HCT116 (cell line): ENCODE measurements at regions not wholly inside any gene's neighbourhood (a gene's known extent, or its start where the extent isn't known, plus 50 kb on each side); places are given as distances from the start of the nearest gene placed in this dataset.

Experiments used
- ATAC-seq: fragments of 200-7000 bp; cut with Tn5 transposase; 2 replicates; pipeline ENCODE4 v1.9.1; 2020; ENCODE audit warnings: mild to moderate bottlenecking, moderate library complexity
- BruUV-seq: library from RNA; stranded (reverse); fragments of 400-500 nt; replicated peaks from 2 replicates; lab custom pipeline; 2021; lab: Mats Ljungman, UMichigan
- CTCF ChIA-PET: fragments of 300-600 bp; sonication (Branson Sonifier 250); formaldehyde crosslinking; loops from one replicate; lab custom pipeline; 2021; ENCODE audit warnings: antibody characterized with exemption; lab: Charles Lee
- POLR2A ChIA-PET: fragments of 300-600, 350-600 bp; sonication (Branson Sonifier 250); formaldehyde crosslinking; loops from one replicate; lab custom pipeline; 2021; ENCODE audit warnings: antibody characterized with exemption; lab: Charles Lee
- RAD21 ChIA-PET, 2 experiments: fragments of 300-600 bp; sonication (Branson Sonifier 250); formaldehyde crosslinking; loops; one replicate each; lab custom pipeline; 2023; ENCODE audit warnings: low total read pairs in 2 of 2; ENCODE audit not compliant: uncharacterized antibody in 2 of 2, unreplicated experiment in 2 of 2, low non-redundant PET in 1 of 2; lab: Charles Lee
- DNase-seq: peaks from one replicate; pipeline ENCODE4 v3.0.0-alpha.2; 2010; ENCODE audit warnings: low read depth, low spot score
- H2AFZ ChIP-seq: fragments of 200-600 bp; shearing (Covaris generic), sonication (generic); 2 replicates; pipeline ENCODE4 v1.6.1; 2017; ENCODE audit warnings: low read depth, mixed run types, mixed read lengths, antibody characterized with exemption, low read length; ENCODE audit not compliant: poor library complexity, severe bottlenecking
- H3K27ac ChIP-seq: 2 replicates; pipeline ENCODE4 v1.5.1; 2012; ENCODE audit warnings: low read depth, low read length
- H3K27me3 ChIP-seq: fragments of 200-600 bp; sonication (generic); 2 replicates; pipeline ENCODE4 v1.6.1; 2016; ENCODE audit warnings: mixed run types, low read length, mixed read lengths; ENCODE audit not compliant: insufficient read depth
- H3K36me3 ChIP-seq, 2 experiments: fragments of 200-500 bp in 1 of 2; fragments of 200-600 bp in 1 of 2; sonication (Bioruptor generic) in 1 of 2; sonication (generic) in 1 of 2; 2 replicates each; pipeline versions ENCODE4 v1.5.1 to v1.6.1; 2014 to 2016; ENCODE audit warnings: low read length in 2 of 2, inconsistent platforms in 1 of 2, mixed read lengths in 1 of 2, mixed run types in 1 of 2; ENCODE audit not compliant: insufficient read depth in 2 of 2, control insufficient read depth in 1 of 2
- H3K4me1 ChIP-seq, 2 experiments: fragments of 200-600 bp in 1 of 2; sonication (generic) in 1 of 2; 2 replicates each; pipeline versions ENCODE4 v1.5.1 to v1.6.1; 2012 to 2017; ENCODE audit warnings: low read length in 2 of 2, inconsistent platforms in 1 of 2, mild to moderate bottlenecking in 1 of 2, mixed read lengths in 1 of 2, mixed run types in 1 of 2, moderate library complexity in 1 of 2; ENCODE audit not compliant: insufficient read depth in 2 of 2, control insufficient read depth in 1 of 2
- H3K4me2 ChIP-seq: fragments of 200-600 bp; sonication (generic); 2 replicates; pipeline ENCODE4 v1.6.1; 2017; ENCODE audit warnings: mixed run types, low read length, mixed read lengths
- H3K4me3 ChIP-seq, 2 experiments: fragments of 200-600 bp in 1 of 2; sonication (generic) in 1 of 2; replicated peaks in 1 of 2; 2 replicates each; pipeline ENCODE4 v1.5.1; 2011 to 2016; ENCODE audit warnings: low read length in 2 of 2, control low read depth in 1 of 2, low read depth in 1 of 2, mild to moderate bottlenecking in 1 of 2, mixed read lengths in 1 of 2, mixed run types in 1 of 2
- H3K79me2 ChIP-seq: fragments of 200-600 bp; sonication (generic); 2 replicates; pipeline ENCODE4 v1.6.1; 2017; ENCODE audit warnings: mild to moderate bottlenecking, mixed run types, low read length, moderate library complexity, mixed read lengths; ENCODE audit not compliant: insufficient read depth
- H3K9ac ChIP-seq: fragments of 200-600 bp; sonication (generic); 2 replicates; pipeline ENCODE4 v1.6.1; 2016; ENCODE audit warnings: low read length, mixed read lengths
- H3K9me2 ChIP-seq: fragments of 200-600 bp; sonication (generic), shearing (Covaris generic); 2 replicates; pipeline ENCODE4 v1.6.1; 2017; ENCODE audit warnings: mixed run types, mild to moderate bottlenecking, moderate library complexity; ENCODE audit not compliant: insufficient read depth
- H3K9me3 ChIP-seq, 2 experiments: fragments of 200-500 bp in 1 of 2; fragments of 200-600 bp in 1 of 2; sonication (Bioruptor generic) in 1 of 2; sonication (generic) in 1 of 2; 2 replicates each; pipeline ENCODE4 v1.6.1; 2014 to 2017; ENCODE audit warnings: low read length in 2 of 2, mixed read lengths in 2 of 2, inconsistent platforms in 1 of 2, low read depth in 1 of 2, mild to moderate bottlenecking in 1 of 2, mixed run types in 1 of 2, moderate library complexity in 1 of 2; ENCODE audit not compliant: control insufficient read depth in 1 of 2, insufficient read depth in 1 of 2
- H4K20me1 ChIP-seq: fragments of 200-600 bp; sonication (generic), shearing (Covaris generic); 2 replicates; pipeline ENCODE4 v1.6.1; 2017; ENCODE audit warnings: mixed run types, mild to moderate bottlenecking, moderate library complexity; ENCODE audit not compliant: insufficient read depth
- CBX3 ChIP-seq: IDR thresholded peaks from 2 replicates; pipeline ENCODE4 v1.6.1; 2012; ENCODE audit warnings: low read depth
- CEBPB ChIP-seq: IDR thresholded peaks from 2 replicates; pipeline ENCODE4 v1.6.1; 2012; ENCODE audit warnings: low read depth
- EGR1 ChIP-seq: IDR thresholded peaks from 2 replicates; pipeline ENCODE4 v1.6.1; 2012; ENCODE audit warnings: low read depth
- ELF1 ChIP-seq: IDR thresholded peaks from 2 replicates; pipeline ENCODE4 v1.6.1; 2012; ENCODE audit warnings: low read depth, borderline replicate concordance
- EZH2 ChIP-seq: fragments of 200-600 bp; sonication (generic); IDR thresholded peaks from 2 replicates; pipeline ENCODE4 v1.6.1; 2017; ENCODE audit warnings: antibody characterized with exemption, mixed run types
- EZH2phosphoT487 ChIP-seq: fragments of 200-600 bp; IDR thresholded peaks from 2 replicates; pipeline ENCODE4 v1.6.1; 2018; ENCODE audit warnings: antibody characterized with exemption, borderline replicate concordance
- FOSL1 ChIP-seq: IDR thresholded peaks from 2 replicates; pipeline ENCODE4 v1.6.1; 2012; ENCODE audit warnings: low read depth
- JUND ChIP-seq: IDR thresholded peaks from 2 replicates; pipeline ENCODE4 v1.6.1; 2012
- POLR2AphosphoS5 ChIP-seq: IDR thresholded peaks from 2 replicates; pipeline ENCODE4 v1.6.1; 2011; ENCODE audit warnings: mild to moderate bottlenecking, low read depth, low read length, moderate library complexity
- SIN3A ChIP-seq: IDR thresholded peaks from 2 replicates; pipeline ENCODE4 v1.6.1; 2012; ENCODE audit warnings: low read depth
- SRF ChIP-seq: IDR thresholded peaks from 2 replicates; pipeline ENCODE4 v1.6.1; 2012; ENCODE audit warnings: low read depth
- YY1 ChIP-seq: IDR thresholded peaks from 2 replicates; pipeline ENCODE4 v1.6.1; 2011; ENCODE audit warnings: low read length, low read depth, moderate library complexity, mild to moderate bottlenecking; ENCODE audit not compliant: insufficient replicate concordance; ENCODE audit errors: extremely low read depth
- ZFX ChIP-seq: fragments of 450-650 bp; IDR thresholded peaks from 2 replicates; pipeline ENCODE4 v1.6.1; 2017
- ZNF274 ChIP-seq: fragments of 200-500 bp; sonication (Bioruptor generic); IDR thresholded peaks from 2 replicates; pipeline ENCODE4 v1.6.1; 2014; ENCODE audit warnings: mild to moderate bottlenecking, low read depth, low read length, inconsistent platforms
- intact Hi-C: fragments of 100-400 bp; cut with micrococcal nuclease; formaldehyde crosslinking; loops from 2 replicates; pipeline ENCODE4 v1.10.0; 2022
- TF ChIP-seq, protein P1 (sequence below): IDR thresholded peaks from 2 replicates; pipeline ENCODE4 v1.6.1; 2011; ENCODE audit warnings: mild to moderate bottlenecking, low read length, moderate library complexity; ENCODE audit not compliant: insufficient replicate concordance; ENCODE audit errors: extremely low read depth
- TF ChIP-seq, protein P2 (sequence below), 3 experiments: fragments of 200-600 bp in 1 of 3; sonication (generic) in 1 of 3; IDR thresholded peaks in 2 of 3; conservative IDR thresholded peaks in 1 of 3; 2 replicates each; pipeline ENCODE4 v1.5.1; 2012 to 2017; ENCODE audit warnings: low read depth in 2 of 3, low read length in 2 of 3, antibody characterized with exemption in 1 of 3, borderline replicate concordance in 1 of 3, control low read depth in 1 of 3, mild to moderate bottlenecking in 1 of 3, mixed read lengths in 1 of 3, mixed run types in 1 of 3, moderate library complexity in 1 of 3; ENCODE audit not compliant: insufficient read depth in 1 of 3

DNA sequence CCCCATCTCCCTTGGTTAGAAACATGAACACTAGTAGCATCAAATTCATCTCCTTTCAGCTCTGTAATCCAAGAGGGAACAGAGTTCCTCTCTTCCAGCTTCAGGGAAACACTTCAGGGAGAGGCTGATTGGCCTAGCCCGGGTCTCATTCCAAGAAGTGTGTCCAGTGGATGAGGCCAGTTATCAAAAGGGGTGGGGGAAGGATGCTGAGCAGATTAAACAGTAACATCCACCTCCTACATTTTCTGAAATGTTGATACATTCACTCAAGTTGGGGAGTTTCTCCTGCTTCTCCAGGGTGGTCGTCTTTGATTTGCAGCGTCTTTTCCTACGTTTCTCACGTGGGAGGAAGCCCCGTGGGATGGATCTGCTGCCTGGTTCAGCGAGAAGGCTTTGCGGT lies 62.9 kb upstream of the WSB1 start:
- intact Hi-C loops = loop anchor here (10.0 kb wide), 1 partner anchor 534 kb away; no protein-coding TSS in a partner anchor
- Histone ChIP-seq H3K4me2 (no peak overlapping the region), H3K4me3 (no peak overlapping the region), H3K79me2 (no peaks in the 10 kb centered on the region), H4K20me1 (no peaks in the 10 kb centered on the region), H3K4me1 (peaks cover 0 to 11% of the 10 kb centered on the region in 2 experiments; a peak in 2 of 4 replicates), H2AFZ (no peak overlapping the region), H3K27ac (no peak overlapping the region), H3K9me3 (no peaks in the 10 kb centered on the region), H3K9me2 (no peaks in the 10 kb centered on the region; the same call in 1 of the 2 replicates), H3K36me3 (no peaks in the 10 kb centered on the region), H3K27me3 (no peaks in the 10 kb centered on the region), H3K9ac (no peak overlapping the region)
- no TSS peak for BruUV-seq
- DNase-seq (no peak), ATAC-seq (no peak)
- ChIA-PET RAD21 (no interaction called here), POLR2A (no interaction called here), CTCF (interaction anchor here (1.0 kb wide), 1 partner anchor 369 kb away, joined by 5 read pairs; no protein-coding TSS in a partner anchor)
- TF ChIP-seq CEBPB (no peak), POLR2AphosphoS5 (no peak), EZH2 (no peak), FOSL1 (no peak), EGR1 (no peak), JUND (no peak), SRF (no peak), ZNF274 (no peak), ZFX (no peak), EZH2phosphoT487 (no peak), CBX3 (no peak), ELF1 (no peak), YY1 (no peak), SIN3A (no peak)
- TF ChIP-seq, protein P1, sequence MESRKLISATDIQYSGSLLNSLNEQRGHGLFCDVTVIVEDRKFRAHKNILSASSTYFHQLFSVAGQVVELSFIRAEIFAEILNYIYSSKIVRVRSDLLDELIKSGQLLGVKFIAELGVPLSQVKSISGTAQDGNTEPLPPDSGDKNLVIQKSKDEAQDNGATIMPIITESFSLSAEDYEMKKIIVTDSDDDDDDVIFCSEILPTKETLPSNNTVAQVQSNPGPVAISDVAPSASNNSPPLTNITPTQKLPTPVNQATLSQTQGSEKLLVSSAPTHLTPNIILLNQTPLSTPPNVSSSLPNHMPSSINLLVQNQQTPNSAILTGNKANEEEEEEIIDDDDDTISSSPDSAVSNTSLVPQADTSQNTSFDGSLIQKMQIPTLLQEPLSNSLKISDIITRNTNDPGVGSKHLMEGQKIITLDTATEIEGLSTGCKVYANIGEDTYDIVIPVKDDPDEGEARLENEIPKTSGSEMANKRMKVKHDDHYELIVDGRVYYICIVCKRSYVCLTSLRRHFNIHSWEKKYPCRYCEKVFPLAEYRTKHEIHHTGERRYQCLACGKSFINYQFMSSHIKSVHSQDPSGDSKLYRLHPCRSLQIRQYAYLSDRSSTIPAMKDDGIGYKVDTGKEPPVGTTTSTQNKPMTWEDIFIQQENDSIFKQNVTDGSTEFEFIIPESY = no peak
- TF ChIP-seq, protein P2, sequence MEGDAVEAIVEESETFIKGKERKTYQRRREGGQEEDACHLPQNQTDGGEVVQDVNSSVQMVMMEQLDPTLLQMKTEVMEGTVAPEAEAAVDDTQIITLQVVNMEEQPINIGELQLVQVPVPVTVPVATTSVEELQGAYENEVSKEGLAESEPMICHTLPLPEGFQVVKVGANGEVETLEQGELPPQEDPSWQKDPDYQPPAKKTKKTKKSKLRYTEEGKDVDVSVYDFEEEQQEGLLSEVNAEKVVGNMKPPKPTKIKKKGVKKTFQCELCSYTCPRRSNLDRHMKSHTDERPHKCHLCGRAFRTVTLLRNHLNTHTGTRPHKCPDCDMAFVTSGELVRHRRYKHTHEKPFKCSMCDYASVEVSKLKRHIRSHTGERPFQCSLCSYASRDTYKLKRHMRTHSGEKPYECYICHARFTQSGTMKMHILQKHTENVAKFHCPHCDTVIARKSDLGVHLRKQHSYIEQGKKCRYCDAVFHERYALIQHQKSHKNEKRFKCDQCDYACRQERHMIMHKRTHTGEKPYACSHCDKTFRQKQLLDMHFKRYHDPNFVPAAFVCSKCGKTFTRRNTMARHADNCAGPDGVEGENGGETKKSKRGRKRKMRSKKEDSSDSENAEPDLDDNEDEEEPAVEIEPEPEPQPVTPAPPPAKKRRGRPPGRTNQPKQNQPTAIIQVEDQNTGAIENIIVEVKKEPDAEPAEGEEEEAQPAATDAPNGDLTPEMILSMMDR (IDR thresholded peaks at IDR 0.05 in 2 of 3, conservative IDR thresholded peaks at IDR 0.05 in 1 of 3; ENCODE audit: borderline replicate concordance in 1 of 3, insufficient read depth in 1 of 3, low read depth in 2 of 3, low read length in 2 of 3) = no peak
